ENCODE measurements at regions not wholly inside any gene's neighbourhood (a gene's known extent, or its start where the extent isn't known, plus 50 kb on each side); places are given as distances from the start of the nearest gene placed in this dataset.

DNA sequence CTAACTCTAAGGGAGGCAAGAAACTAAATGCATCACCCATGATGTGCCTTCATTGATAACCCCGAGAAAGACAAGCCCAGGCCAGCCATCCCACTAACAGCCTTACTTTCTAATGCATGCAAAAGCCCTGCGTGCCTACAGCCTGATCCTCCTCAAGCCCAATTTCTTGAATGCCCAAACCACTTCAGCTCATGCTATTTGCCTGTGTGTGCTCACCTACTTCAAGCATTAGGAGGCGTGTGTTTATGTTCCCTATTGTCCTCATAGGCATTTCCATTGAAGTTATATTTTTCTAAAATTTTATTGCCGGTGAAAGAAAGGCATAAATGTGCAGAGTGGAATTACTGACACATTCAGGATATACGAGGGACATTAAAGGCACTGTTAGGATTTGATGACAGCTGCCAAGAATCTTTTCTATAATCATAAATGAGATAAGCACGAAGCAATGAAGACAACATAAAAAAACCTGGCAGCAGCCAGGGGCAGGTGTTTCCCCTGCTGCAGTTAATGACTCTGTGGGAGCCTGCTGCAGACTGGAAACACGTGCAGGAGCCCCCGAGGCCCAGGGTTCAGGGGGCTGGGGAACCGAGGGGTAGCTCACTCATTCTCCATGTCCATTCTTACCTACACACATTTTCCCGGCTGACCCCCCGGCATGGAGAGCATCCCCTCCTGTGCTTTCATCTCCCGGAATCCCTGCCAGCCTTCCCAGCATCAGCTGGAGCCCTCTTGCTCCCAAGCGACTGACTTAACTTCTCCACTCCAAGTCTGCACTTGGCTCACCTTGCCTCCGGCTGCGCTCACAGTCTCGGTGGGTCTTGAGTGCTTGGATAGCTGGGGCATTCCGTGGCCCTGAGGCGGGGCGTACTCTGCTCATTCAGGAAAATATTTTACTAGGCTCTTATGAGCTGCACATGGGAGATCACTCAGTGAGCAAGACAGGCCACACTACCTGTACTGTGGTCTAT, 292.3 kb upstream of the SIX2 start:
- no peak for DNase-seq

DNA sequence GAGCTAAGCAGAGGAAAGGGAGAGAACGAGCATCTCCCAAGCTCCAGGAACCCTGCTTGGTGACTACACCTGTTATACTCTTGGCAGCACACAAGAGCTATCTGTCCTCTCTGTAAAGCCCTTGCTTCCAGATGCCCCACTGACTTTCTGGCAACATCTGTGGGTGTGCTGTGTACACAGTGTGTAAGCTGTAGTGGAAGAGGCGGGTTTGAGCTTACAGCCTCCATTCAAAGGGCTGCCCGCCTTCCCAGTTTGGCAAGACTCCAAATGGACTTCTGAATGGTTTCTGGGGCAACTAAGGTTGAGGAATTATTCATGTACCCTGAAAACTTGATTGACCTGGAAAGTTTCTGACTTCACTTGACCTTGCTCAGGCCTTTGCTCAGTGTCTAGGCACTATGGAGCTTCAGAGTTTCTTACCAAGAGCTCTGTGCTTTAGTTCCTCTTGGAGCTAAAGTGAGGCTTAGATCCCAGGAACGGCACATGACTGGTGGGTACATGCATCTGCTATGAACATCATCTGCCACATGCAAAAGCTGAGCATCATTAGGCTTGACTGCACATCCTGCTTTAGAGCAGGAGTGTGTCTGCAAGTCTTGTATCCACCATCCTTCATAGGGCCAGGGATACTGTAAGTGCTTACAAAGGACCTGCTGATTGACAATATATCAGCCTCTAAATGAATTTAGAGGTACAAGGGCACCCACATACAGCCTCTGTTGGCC, 290.9 kb upstream of the SIX2 start:
- intact Hi-C loops (cut with DNase I) = no loop called here

More for the DNA sequence above, 292.3 kb upstream of the SIX2 start:
- intact Hi-C loops (cut with DNase I) = no loop called here

DNA sequence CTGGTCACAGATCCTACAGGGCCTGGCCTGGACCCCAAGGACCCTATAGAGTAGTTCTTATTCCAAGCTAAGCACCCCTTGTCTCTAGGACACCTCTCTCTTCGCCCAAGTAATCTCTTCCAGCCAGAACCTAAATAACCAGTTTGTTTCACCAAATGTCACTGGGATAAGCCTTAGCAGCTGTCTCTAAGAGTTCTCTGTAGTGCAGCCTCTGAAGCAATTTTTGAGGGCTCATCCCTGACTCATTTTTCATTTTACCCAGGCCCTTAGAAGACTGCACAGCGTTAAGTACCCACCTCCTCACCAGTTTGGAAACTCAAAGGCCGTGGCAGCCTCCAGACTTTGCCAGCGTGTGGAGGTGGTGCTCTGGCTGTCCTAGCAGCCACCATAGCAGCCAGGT, 290.1 kb upstream of the SIX2 start:
- no peak for DNase-seq
- intact Hi-C loops (cut with DNase I) = no loop called here

More for the DNA sequence above, 290.9 kb upstream of the SIX2 start:
- no peak for DNase-seq

GRCh38 chr2:45293182-45293581, 283.9 kb upstream of the SIX2 start:
- intact Hi-C loops (cut with DNase I) = no loop called here
- no peak for DNase-seq

GRCh38 chr2:45291296-45291701, 282.0 kb upstream of the SIX2 start:
- intact Hi-C loops (cut with DNase I) = no loop called here
- DNase-seq = no peak

- no peak for DNase-seq
- intact Hi-C loops (cut with DNase I) = no loop called here
These were observed 280.9 kb upstream of the SIX2 start for GRCh38 chr2:45289997-45290709.

GRCh38 chr2:45288532-45289417, 279.5 kb upstream of the SIX2 start:
- intact Hi-C loops (cut with DNase I) = no loop called here
- DNase-seq = no peak

DNA sequence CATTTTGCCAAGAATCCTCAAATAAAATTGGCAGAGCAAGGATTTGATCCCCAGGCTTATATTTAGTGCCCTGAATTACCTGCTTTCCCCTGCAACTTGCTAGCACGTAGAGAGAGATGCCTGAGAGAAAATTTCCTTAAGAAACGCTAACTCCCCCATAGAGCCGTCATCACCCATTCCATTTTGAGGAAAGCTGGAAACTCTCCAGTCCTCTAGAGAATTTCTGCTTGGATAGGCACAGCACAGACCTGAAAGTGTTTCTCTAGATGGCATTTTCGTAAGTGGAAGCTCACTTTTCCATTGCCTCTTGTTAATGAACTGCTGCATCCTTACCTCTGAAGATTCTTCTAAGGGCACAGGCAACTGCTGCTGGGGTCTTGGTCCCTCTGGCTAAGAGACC, 277.8 kb upstream of the SIX2 start:
- intact Hi-C loops (cut with DNase I) = no loop called here
- no peak for DNase-seq

- DNase-seq = no peak
- intact Hi-C loops (cut with DNase I) = no loop called here
These were observed 276.6 kb upstream of the SIX2 start for GRCh38 chr2:45285771-45286390.

DNA sequence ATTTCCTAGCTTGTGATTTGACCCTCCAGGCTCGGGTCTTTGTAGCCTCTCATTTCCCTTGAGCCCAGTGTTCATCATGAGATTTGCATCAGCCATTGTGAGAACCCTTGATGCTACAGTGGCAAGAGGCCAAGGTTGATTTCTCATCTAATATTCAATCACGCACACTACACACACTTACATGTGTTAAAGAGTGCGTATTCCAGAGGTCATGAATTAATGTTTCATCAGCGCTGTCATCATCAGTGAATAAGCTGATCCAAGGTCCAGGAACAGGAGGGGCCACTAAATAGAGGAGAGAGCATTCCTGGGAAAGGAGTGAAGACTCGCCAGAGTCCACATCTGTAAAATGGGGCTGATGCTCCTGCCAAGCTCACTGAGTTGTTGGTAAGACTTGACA, 276.1 kb upstream of the SIX2 start:
- DNase-seq = no peak
- intact Hi-C loops (cut with DNase I) = no loop called here

DNA sequence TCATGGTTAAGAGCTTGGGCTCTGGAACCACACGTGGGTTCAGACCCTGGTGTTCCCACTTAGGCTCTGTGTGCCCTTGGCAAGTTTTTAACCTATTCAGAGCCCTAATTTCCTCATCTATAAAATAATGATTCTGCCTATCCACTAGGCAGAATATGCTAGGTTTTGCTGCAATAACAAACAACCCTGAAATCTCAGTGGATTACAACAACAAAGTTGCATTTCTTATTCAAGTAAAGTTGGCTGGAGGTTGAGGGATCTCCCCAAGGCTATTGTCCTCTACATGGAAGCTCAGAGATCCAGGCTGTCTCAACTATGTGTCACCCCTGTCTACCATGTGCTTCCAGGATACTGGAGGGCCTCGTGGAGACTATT, 275.4 kb upstream of the SIX2 start:
- intact Hi-C loops (cut with DNase I) = no loop called here
- DNase-seq = no peak

DNA sequence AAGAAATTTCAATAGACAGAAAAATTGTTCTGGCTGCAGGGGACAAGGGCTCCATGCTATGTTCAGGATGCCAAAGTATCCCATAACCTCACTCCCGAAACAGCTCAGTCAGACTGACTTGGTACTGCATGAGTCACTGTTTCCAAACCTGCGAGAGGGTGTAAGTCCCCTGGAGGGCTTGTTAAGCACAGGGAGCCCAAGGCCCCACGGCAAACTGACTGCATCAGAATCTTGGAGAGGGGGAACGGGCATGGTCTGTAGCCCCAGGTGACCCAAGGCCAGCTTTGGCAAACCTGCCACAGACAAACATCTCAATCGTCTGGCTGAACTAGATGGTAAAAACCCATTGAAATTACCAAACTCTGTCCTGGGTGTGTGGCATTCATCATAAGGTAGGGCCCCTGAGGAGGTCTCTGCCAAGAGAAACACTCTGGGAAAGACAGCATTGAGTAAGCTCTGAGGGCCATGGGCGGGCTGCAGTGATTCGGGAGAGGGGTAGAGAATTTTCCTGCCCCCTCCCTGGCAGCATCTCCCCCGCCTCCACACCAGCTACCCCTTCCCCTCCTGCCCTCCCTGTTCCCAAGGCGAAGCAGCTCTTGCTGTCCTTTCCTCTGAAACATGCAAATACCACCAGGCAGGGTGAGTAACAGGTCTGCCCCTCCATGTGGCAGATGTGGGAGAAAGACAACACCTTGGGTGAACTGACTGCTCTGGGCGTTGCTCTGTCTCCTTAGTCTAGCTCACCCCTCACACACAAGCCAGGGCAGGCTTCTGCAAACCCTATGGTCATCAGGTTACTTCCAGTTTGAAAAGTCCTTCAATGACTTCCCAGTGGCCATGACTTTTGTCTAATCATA, 274.7 kb upstream of the SIX2 start:
- intact Hi-C loops (cut with DNase I) = no loop called here

DNA sequence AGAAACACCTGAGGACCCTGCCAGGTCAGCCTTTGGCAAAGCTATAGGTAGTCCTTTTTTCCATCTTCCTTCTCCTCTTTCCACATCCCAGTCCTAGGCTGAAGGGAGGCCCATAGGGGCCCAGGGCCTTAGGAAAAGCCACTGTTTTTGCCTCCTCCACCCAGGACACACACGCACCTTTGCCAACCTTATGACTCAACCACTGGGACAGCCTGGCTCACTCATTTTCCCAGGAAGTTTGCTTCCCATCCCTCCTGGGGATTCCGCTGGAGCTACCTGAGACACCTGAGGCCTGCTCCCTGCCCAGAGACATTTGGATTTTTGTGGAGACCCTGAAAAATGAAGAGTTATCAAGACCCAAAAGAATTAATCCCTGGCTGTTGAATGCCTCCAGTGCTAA, 273.4 kb upstream of the SIX2 start:
- DNase-seq = no peak
- intact Hi-C loops (cut with DNase I) = no loop called here

More for the DNA sequence above, 274.7 kb upstream of the SIX2 start:
- DNase-seq = no peak

DNA sequence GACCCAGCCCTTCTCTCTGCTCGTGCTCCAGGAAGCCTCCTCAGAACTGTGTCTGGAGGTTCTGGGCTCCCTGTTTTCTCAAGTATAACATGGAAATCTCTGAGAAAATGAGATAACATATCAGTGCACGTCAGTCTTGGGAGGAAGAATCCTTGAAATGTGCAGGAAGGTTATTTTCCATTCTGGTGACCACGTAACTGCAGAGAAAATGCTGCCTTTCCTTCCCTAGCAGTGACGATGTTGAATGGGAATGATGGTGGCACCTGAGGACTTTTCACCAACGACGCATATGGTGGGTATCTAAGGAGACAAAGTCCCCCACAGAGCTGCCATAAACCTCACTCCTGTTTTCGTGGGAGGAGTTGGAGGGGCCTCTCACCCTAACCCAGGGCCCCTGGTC, 272.1 kb upstream of the SIX2 start:
- intact Hi-C loops (cut with DNase I) = no loop called here
- DNase-seq = no peak

- intact Hi-C loops (cut with DNase I) = no loop called here
- DNase-seq = no peak
These were observed 271.5 kb upstream of the SIX2 start for GRCh38 chr2:45280794-45281193.

GRCh38 chr2:45279356-45279755, 270.1 kb upstream of the SIX2 start:
- intact Hi-C loops (cut with DNase I) = no loop called here
- no peak for DNase-seq

- intact Hi-C loops (cut with DNase I) = no loop called here
- DNase-seq = no peak
These were observed 269.3 kb upstream of the SIX2 start for GRCh38 chr2:45278365-45279078.

GRCh38 chr2:45276914-45277313, 267.7 kb upstream of the SIX2 start:
- intact Hi-C loops (cut with DNase I) = no loop called here
- no peak for DNase-seq

All from posterior cingulate gyrus (tissue), 11 donors.